ENCODE measurements at regions not wholly inside any gene's neighbourhood (a gene's known extent, or its start where the extent isn't known, plus 50 kb on each side); places are given as distances from the start of the nearest gene placed in this dataset.

DNA sequence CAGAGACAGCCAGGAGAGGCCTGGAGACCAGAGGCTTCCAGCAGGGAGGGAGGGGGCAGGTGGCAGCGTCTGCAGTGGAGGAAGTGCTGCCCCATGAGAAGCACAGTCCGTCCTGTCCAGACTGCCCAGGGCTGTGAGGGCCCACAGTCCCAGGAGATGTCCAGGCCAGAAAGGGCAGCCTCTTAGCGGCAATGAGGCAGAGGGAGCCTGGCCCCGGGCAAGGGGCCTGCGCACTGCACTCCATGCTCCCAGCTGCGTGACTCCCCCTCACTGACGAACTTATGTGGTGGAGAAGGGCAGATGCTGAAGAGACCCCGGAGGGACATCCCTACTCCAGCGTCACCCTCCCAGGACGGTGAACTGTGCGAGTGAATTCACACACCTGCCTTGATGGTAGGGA, 115.3 kb downstream of the SOX1 start:
- TF ChIP-seq CTCF (IDR thresholded peaks at IDR 0.05) = no peak
- no peak for TF ChIP-seq POLR2A (IDR thresholded peaks at IDR 0.05; ENCODE audit: low read depth)
- TF ChIP-seq EP300 (IDR thresholded peaks at IDR 0.05) = no peak

Measured in esophagus muscularis mucosa (tissue), 4 donors.